Neural progenitor cell (in vitro differentiated cells): ENCODE measurements at regions not wholly inside any gene's neighbourhood (a gene's known extent, or its start where the extent isn't known, plus 50 kb on each side); places are given as distances from the start of the nearest gene placed in this dataset.
"Not testable (repeated sequence)": the region's sequence is repeated elsewhere in the genome, so short reads cannot be mapped to it uniquely, and the experiment has no call there.

Experiments used
- CTCF ChIP-seq: fragments of 200-600 bp; sonication (generic); IDR thresholded peaks from 2 replicates; pipeline ENCODE4 v1.5.1; 2017; ENCODE audit warnings: antibody characterized with exemption, mild to moderate bottlenecking
- EZH2 ChIP-seq: fragments of 200-600 bp; sonication (generic); IDR thresholded peaks from 2 replicates; pipeline ENCODE4 v1.6.1; 2017; ENCODE audit warnings: antibody characterized with exemption, mild to moderate bottlenecking, moderate library complexity

DNA sequence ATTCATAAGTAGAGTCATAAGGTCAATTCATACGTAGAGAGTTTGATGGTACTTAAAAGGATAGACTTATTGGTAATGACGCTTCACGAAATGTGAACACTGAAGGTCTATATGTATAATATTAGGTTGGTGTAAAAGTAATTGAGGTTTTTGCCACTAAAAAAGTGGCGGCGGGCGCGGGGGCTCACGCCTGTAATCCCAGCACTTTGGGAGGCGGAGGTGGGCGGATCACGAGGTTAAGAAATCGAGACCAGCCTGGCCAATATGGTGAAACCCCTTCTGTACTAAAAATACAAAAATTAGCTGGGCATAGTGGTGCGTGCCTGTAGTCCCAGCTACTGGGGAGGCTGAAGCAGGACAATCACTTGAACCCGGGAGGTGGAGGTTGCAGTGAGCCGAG lies 1721.1 kb downstream of the SUCLG1 start:
- not testable (repeated sequence) for TF ChIP-seq CTCF, EZH2
